ENCODE measurements at regions not wholly inside any gene's neighbourhood (a gene's known extent, or its start where the extent isn't known, plus 50 kb on each side); places are given as distances from the start of the nearest gene placed in this dataset.

- TF ChIP-seq CTCF (IDR thresholded peaks at IDR 0.05) = no peak
- no peak for TF ChIP-seq POLR2A (IDR thresholded peaks at IDR 0.05)
- DNase-seq (no peak), ATAC-seq (no peak)
- intact Hi-C loops (cut with DNase I) = no loop called here
- H3K36me3 ChIP-seq = no peaks in the 10 kb centered on the region
- no peaks in the 10 kb centered on the region for H3K4me1 ChIP-seq
- no peaks in the 10 kb centered on the region for H3K27me3 ChIP-seq
- no peak overlapping the region for H3K27ac ChIP-seq
- H3K4me3 ChIP-seq = no peak overlapping the region
- WGBS (ENCODE audit: insufficient coverage, low coverage, low lambda C conversion rate, missing lambda C conversion rate) = 20% methylated on average over 1 of the region's 1 CpG
- no peaks in the 10 kb centered on the region for H3K9me3 ChIP-seq
Measured at GRCh38 chr1:80170811-80171485, 1164.4 kb upstream of the ADGRL4 start.

GRCh38 chr1:80164150-80164549 lies 1157.6 kb upstream of the ADGRL4 start:
- H3K36me3 ChIP-seq = no peaks in the 10 kb centered on the region
- H3K4me1 ChIP-seq = no peaks in the 10 kb centered on the region
- intact Hi-C loops (cut with DNase I) = no loop called here
- H3K4me3 ChIP-seq = no peak overlapping the region
- H3K9me3 ChIP-seq = no peaks in the 10 kb centered on the region
- TF ChIP-seq CTCF (IDR thresholded peaks at IDR 0.05) = peak in 1 of 4 donors; percentile 18
- TF ChIP-seq POLR2A (IDR thresholded peaks at IDR 0.05) = no peak
- H3K27me3 ChIP-seq = no peaks in the 10 kb centered on the region
- ATAC-seq (no peak), DNase-seq (no peak)
- no peak overlapping the region for H3K27ac ChIP-seq

GRCh38 chr1:80163686-80164085 lies 1157.2 kb upstream of the ADGRL4 start:
- WGBS (ENCODE audit: insufficient coverage, low coverage, low lambda C conversion rate, missing lambda C conversion rate) = 84% methylated on average over 6 of the region's 6 CpGs
- TF ChIP-seq POLR2A (IDR thresholded peaks at IDR 0.05) (no peak), CTCF (IDR thresholded peaks at IDR 0.05) (no peak)
- Histone ChIP-seq H3K27ac (no peak overlapping the region), H3K4me1 (no peaks in the 10 kb centered on the region), H3K9me3 (no peaks in the 10 kb centered on the region), H3K4me3 (no peak overlapping the region), H3K27me3 (no peaks in the 10 kb centered on the region), H3K36me3 (no peaks in the 10 kb centered on the region)
- DNase-seq (no peak), ATAC-seq (no peak)
- intact Hi-C loops (cut with DNase I) = no loop called here

- DNase-seq (no peak), ATAC-seq (no peak)
- TF ChIP-seq CTCF (IDR thresholded peaks at IDR 0.05) (no peak), POLR2A (IDR thresholded peaks at IDR 0.05) (no peak)
- intact Hi-C loops (cut with DNase I) = no loop called here
- no peaks in the 10 kb centered on the region for H3K27me3 ChIP-seq
- no peaks in the 10 kb centered on the region for H3K4me1 ChIP-seq
- H3K36me3 ChIP-seq = no peaks in the 10 kb centered on the region
- H3K27ac ChIP-seq = no peak overlapping the region
- no peaks in the 10 kb centered on the region for H3K9me3 ChIP-seq
- WGBS (ENCODE audit: insufficient coverage, low coverage, low lambda C conversion rate, missing lambda C conversion rate) = 84% methylated on average over 2 of the region's 2 CpGs
- H3K4me3 ChIP-seq = no peak overlapping the region
Measured at GRCh38 chr1:80158771-80159170, 1152.2 kb upstream of the ADGRL4 start.

- DNase-seq (no peak), ATAC-seq (no peak)
- no peak overlapping the region for H3K4me3 ChIP-seq
- no peaks in the 10 kb centered on the region for H3K4me1 ChIP-seq
- 71% methylated on average over 4 of the region's 4 CpGs for WGBS (ENCODE audit: insufficient coverage, low coverage, low lambda C conversion rate, missing lambda C conversion rate)
- no peak overlapping the region for H3K27ac ChIP-seq
- intact Hi-C loops (cut with DNase I) = no loop called here
- no peaks in the 10 kb centered on the region for H3K9me3 ChIP-seq
- H3K27me3 ChIP-seq = no peaks in the 10 kb centered on the region
- H3K36me3 ChIP-seq = no peaks in the 10 kb centered on the region
- TF ChIP-seq POLR2A (IDR thresholded peaks at IDR 0.05) (no peak), CTCF (IDR thresholded peaks at IDR 0.05) (no peak)
Measured at GRCh38 chr1:80158266-80158665, 1151.7 kb upstream of the ADGRL4 start.

Data from right lobe of liver (tissue), 6 donors.